ENCODE measurements at regions not wholly inside any gene's neighbourhood (a gene's known extent, or its start where the extent isn't known, plus 50 kb on each side); places are given as distances from the start of the nearest gene placed in this dataset.

- H3K9ac ChIP-seq (ENCODE audit: low read depth, low read length): no peak overlapping the region
These were observed 187.3 kb downstream of the KTN1 start for GRCh38 chr14:55767286-55767685.

DNA sequence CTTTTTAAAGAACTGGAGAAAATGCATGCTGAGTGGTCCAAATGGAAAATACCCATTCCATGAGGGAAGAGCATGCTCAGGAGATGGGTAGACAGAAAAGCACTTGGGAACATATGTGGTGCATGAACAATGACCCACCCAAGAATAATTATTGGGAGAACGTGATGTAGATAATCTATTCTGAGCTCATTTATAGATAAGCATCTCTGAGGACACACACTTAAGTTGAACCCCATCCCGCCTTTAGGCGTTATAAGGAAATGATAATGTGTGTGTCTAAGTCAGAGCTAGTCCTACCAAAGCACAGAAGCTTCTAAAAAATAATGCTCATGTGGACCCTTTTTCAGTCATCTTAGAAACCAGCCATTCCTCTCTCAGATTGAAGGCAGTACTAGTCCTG is 189.9 kb downstream of the KTN1 start:
- Histone ChIP-seq H3K9ac (ENCODE audit: low read depth, low read length) (no peak overlapping the region), H3K27me3 (ENCODE audit: insufficient read depth, low read length) (no peaks in the 10 kb centered on the region), H3K4me1 (ENCODE audit: insufficient read depth, low read length) (no peaks in the 10 kb centered on the region), H3K27ac (ENCODE audit: low read length) (no peak overlapping the region), H3K4me3 (ENCODE audit: low read length) (no peak overlapping the region), H3K36me3 (ENCODE audit: insufficient read depth, low read depth, low read length) (no peaks in the 10 kb centered on the region), H3K9me3 (ENCODE audit: insufficient read depth, low read depth, low read length) (no peaks in the 10 kb centered on the region; the same call in 1 of the 2 replicates)

More at GRCh38 chr14:55767286-55767685, 187.3 kb downstream of the KTN1 start:
- no peaks in the 10 kb centered on the region for H3K36me3 ChIP-seq (ENCODE audit: insufficient read depth, low read depth, low read length)
- no peaks in the 10 kb centered on the region; the same call in 1 of the 2 replicates for H3K9me3 ChIP-seq (ENCODE audit: insufficient read depth, low read depth, low read length)
- H3K4me3 ChIP-seq (ENCODE audit: low read length): no peak overlapping the region
- peaks cover 7% of the 10 kb centered on the region for H3K4me1 ChIP-seq (ENCODE audit: insufficient read depth, low read length)
- no peak overlapping the region for H3K27ac ChIP-seq (ENCODE audit: low read length)
- no peaks in the 10 kb centered on the region for H3K27me3 ChIP-seq (ENCODE audit: insufficient read depth, low read length)

DNA sequence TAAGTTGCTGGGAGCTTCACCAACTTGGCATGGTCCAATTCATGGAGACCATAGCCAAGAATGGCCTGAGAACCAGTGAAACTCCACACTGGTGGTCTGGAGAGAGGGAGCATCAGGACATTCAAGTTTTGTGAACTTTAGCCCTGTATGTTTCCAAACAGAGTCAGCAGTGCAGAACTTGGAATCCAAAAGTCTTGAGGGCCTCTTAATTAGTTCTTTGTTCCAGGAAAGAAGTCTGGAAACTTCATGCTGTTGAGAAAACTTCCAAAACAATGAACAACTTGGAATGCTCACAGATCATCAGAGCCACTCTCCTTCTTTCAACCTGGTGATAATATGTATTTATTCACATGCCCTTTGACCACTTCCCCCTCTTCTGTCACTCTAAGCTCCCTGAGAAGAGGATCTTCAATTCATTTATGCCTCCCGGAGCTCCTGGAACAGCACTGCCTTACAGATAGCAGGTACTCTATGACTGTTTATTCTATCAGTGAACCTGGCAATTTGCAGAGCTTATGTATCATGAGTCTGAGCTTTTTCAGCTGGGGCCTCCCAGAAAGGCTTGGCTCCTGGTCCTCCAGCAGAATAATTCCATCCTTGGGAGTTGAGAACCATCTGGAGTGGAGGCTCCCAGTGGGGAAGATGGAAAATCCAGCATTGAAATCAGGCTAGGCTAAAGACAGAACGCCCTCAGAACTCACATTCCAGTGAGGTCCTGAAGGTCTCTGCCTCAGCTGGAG is 191.4 kb downstream of the KTN1 start:
- Histone ChIP-seq H3K27ac (ENCODE audit: low read length) (no peak overlapping the region), H3K9me3 (ENCODE audit: insufficient read depth, low read depth, low read length) (no peaks in the 10 kb centered on the region; the same call in 1 of the 2 replicates), H3K4me1 (ENCODE audit: insufficient read depth, low read length) (no peaks in the 10 kb centered on the region), H3K36me3 (ENCODE audit: insufficient read depth, low read depth, low read length) (no peaks in the 10 kb centered on the region), H3K9ac (ENCODE audit: low read depth, low read length) (no peak overlapping the region), H3K27me3 (ENCODE audit: insufficient read depth, low read length) (no peaks in the 10 kb centered on the region), H3K4me3 (ENCODE audit: low read length) (no peak overlapping the region)

DNA sequence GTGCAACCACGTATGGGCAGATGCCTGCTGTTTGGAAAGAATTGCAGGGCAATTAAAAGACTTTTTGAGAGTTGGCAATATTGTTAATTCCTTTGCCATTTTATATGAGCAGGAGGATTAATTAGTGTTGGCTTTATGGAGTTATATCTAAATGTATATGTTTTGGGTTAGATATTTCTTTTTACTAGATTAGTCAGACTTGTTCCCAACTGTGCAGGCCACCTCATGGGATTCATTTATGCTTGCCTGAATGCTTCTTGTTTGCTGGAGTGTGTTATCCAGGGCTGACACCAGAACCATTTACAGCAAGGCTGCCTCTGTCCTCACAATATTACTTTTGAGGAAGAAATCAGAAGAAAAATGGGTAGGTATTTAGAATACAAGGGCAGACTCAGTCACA is 192.5 kb downstream of the KTN1 start:
- H3K9ac ChIP-seq (ENCODE audit: low read depth, low read length): no peak overlapping the region
- H3K36me3 ChIP-seq (ENCODE audit: insufficient read depth, low read depth, low read length): no peaks in the 10 kb centered on the region
- no peaks in the 10 kb centered on the region for H3K4me1 ChIP-seq (ENCODE audit: insufficient read depth, low read length)
- no peak overlapping the region for H3K4me3 ChIP-seq (ENCODE audit: low read length)
- no peak overlapping the region for H3K27ac ChIP-seq (ENCODE audit: low read length)
- H3K9me3 ChIP-seq (ENCODE audit: insufficient read depth, low read depth, low read length): no peaks in the 10 kb centered on the region; the same call in 1 of the 2 replicates
- no peaks in the 10 kb centered on the region for H3K27me3 ChIP-seq (ENCODE audit: insufficient read depth, low read length)

DNA sequence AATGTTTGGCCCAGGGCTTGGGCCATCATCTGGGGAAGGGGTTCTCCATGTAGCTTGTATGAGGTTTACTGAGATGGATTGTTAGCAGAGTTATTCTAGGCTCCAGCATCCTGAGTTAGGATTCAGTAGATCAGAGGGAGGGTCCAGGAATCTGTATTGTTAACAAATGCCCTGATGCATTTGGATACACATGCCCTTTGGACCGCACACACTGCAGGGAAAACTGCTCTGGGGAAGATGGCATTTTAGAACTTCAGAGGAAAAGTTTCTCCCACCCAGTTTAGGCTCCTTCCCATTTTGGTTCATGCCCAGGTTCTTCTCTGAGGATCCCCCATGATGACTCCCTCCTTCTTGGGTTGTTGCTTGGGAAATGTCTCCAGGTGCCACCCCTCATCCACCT is 193.3 kb downstream of the KTN1 start:
- Histone ChIP-seq H3K27me3 (ENCODE audit: insufficient read depth, low read length) (no peaks in the 10 kb centered on the region), H3K9ac (ENCODE audit: low read depth, low read length) (no peak overlapping the region), H3K9me3 (ENCODE audit: insufficient read depth, low read depth, low read length) (no peaks in the 10 kb centered on the region; the same call in 1 of the 2 replicates), H3K4me3 (ENCODE audit: low read length) (no peak overlapping the region), H3K27ac (ENCODE audit: low read length) (no peak overlapping the region), H3K36me3 (ENCODE audit: insufficient read depth, low read depth, low read length) (no peaks in the 10 kb centered on the region), H3K4me1 (ENCODE audit: insufficient read depth, low read length) (no peaks in the 10 kb centered on the region)

- Histone ChIP-seq H3K9ac (ENCODE audit: low read depth, low read length) (no peak overlapping the region), H3K4me3 (ENCODE audit: low read length) (no peak overlapping the region)
These were observed 194.1 kb downstream of the KTN1 start for GRCh38 chr14:55773984-55774545.

DNA sequence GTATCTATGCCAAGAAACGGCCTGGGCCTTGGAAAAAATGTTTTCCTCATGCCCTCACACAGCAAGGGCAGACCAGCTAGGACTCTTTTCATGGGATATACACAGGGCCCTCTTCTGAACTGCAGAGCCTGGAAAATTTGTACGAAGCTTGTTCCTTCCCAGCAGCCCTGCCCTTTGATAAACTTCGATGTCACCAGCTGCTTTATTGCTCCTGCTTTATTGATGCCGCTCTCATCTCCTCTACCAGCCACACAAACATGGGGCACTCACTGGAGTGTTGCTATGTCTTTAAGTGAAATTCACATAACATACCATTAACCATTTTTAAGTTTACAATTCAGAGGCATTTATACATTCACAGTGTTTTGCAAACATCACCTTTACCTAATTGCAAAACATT is 197.9 kb downstream of the KTN1 start:
- Histone ChIP-seq H3K27me3 (ENCODE audit: insufficient read depth, low read length) (no peaks in the 10 kb centered on the region), H3K4me3 (ENCODE audit: low read length) (no peak overlapping the region), H3K9me3 (ENCODE audit: insufficient read depth, low read depth, low read length) (no peaks in the 10 kb centered on the region), H3K27ac (ENCODE audit: low read length) (no peak overlapping the region), H3K36me3 (ENCODE audit: insufficient read depth, low read depth, low read length) (no peaks in the 10 kb centered on the region), H3K9ac (ENCODE audit: low read depth, low read length) (no peak overlapping the region), H3K4me1 (ENCODE audit: insufficient read depth, low read length) (no peaks in the 10 kb centered on the region)

More at GRCh38 chr14:55773984-55774545, 194.1 kb downstream of the KTN1 start:
- Histone ChIP-seq H3K27ac (ENCODE audit: low read length) (no peak overlapping the region), H3K36me3 (ENCODE audit: insufficient read depth, low read depth, low read length) (no peaks in the 10 kb centered on the region), H3K9me3 (ENCODE audit: insufficient read depth, low read depth, low read length) (no peaks in the 10 kb centered on the region), H3K4me1 (ENCODE audit: insufficient read depth, low read length) (no peaks in the 10 kb centered on the region), H3K27me3 (ENCODE audit: insufficient read depth, low read length) (no peaks in the 10 kb centered on the region)

DNA sequence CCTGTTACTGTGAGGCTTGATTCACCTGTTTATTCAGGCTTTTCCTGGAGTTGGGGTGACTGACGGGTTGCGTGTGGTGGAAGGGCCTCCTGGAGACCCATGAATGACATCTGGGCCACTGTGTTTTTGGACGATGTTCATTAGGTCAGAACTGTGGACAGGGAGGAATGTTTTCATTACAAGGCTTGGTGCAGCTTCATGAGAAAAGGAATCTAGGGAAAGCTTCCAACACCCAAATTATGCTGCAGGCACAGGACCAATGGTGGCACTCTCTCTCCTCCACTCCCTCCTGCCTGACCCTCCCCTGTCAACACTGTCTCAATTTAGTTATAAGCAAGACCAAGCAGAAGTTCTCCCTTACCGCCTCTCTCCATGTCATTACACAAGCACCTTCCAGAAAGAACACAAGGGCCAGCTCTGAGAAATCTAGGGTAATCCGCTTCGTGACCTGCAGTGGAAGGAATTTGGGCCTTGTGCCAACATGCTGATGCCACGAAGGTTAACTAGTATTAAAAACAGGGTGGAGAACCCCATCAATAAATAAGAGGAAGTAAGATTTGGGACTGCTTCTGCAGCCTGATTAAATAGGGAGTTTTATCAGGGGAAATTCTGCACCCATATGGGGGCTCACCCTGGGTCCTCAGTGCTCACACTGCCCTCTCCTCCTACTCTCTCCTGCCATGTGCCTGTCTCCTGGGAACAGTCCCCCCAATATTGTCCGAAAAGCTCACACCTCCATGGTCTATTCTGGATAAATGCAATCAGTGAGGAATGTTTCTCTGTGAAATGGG is 200.3 kb downstream of the KTN1 start:
- H3K27me3 ChIP-seq (ENCODE audit: insufficient read depth, low read length): no peaks in the 10 kb centered on the region
- no peak overlapping the region for H3K27ac ChIP-seq (ENCODE audit: low read length)
- H3K4me1 ChIP-seq (ENCODE audit: insufficient read depth, low read length): no peaks in the 10 kb centered on the region
- no peak overlapping the region for H3K4me3 ChIP-seq (ENCODE audit: low read length)
- no peaks in the 10 kb centered on the region for H3K36me3 ChIP-seq (ENCODE audit: insufficient read depth, low read depth, low read length)
- no peak overlapping the region for H3K9ac ChIP-seq (ENCODE audit: low read depth, low read length)
- H3K9me3 ChIP-seq (ENCODE audit: insufficient read depth, low read depth, low read length): no peaks in the 10 kb centered on the region

- no peaks in the 10 kb centered on the region for H3K4me1 ChIP-seq (ENCODE audit: insufficient read depth, low read length)
- no peaks in the 10 kb centered on the region for H3K9me3 ChIP-seq (ENCODE audit: insufficient read depth, low read depth, low read length)
- no peak overlapping the region for H3K9ac ChIP-seq (ENCODE audit: low read depth, low read length)
- H3K27ac ChIP-seq (ENCODE audit: low read length): no peak overlapping the region
- H3K36me3 ChIP-seq (ENCODE audit: insufficient read depth, low read depth, low read length): no peaks in the 10 kb centered on the region
- no peak overlapping the region for H3K4me3 ChIP-seq (ENCODE audit: low read length)
- no peaks in the 10 kb centered on the region for H3K27me3 ChIP-seq (ENCODE audit: insufficient read depth, low read length)
These were observed 201.0 kb downstream of the KTN1 start for GRCh38 chr14:55781046-55781445.

- Histone ChIP-seq H3K4me1 (ENCODE audit: insufficient read depth, low read length) (no peaks in the 10 kb centered on the region), H3K9me3 (ENCODE audit: insufficient read depth, low read depth, low read length) (no peaks in the 10 kb centered on the region), H3K4me3 (ENCODE audit: low read length) (no peak overlapping the region), H3K27ac (ENCODE audit: low read length) (no peak overlapping the region), H3K36me3 (ENCODE audit: insufficient read depth, low read depth, low read length) (no peaks in the 10 kb centered on the region), H3K27me3 (ENCODE audit: insufficient read depth, low read length) (no peaks in the 10 kb centered on the region), H3K9ac (ENCODE audit: low read depth, low read length) (no peak overlapping the region)
These were observed 202.2 kb downstream of the KTN1 start for GRCh38 chr14:55782166-55782565.

GRCh38 chr14:55789406-55789805 is 209.4 kb downstream of the KTN1 start:
- Histone ChIP-seq H3K9ac (ENCODE audit: low read depth, low read length) (no peak overlapping the region), H3K4me3 (ENCODE audit: low read length) (no peak overlapping the region), H3K27ac (ENCODE audit: low read length) (no peak overlapping the region), H3K9me3 (ENCODE audit: insufficient read depth, low read depth, low read length) (no peaks in the 10 kb centered on the region), H3K36me3 (ENCODE audit: insufficient read depth, low read depth, low read length) (no peaks in the 10 kb centered on the region), H3K4me1 (ENCODE audit: insufficient read depth, low read length) (no peaks in the 10 kb centered on the region), H3K27me3 (ENCODE audit: insufficient read depth, low read length) (no peaks in the 10 kb centered on the region)

Data from iPS-20b (cell line).